ENCODE measurements at regions not wholly inside any gene's neighbourhood (a gene's known extent, or its start where the extent isn't known, plus 50 kb on each side); places are given as distances from the start of the nearest gene placed in this dataset.

- TF ChIP-seq CTCF (IDR thresholded peaks at IDR 0.05) (no peak), POLR2A (IDR thresholded peaks at IDR 0.05) (no peak), EP300 (IDR thresholded peaks at IDR 0.05) (no peak)
Measured at GRCh38 chr12:67074072-67074471, 195.1 kb upstream of the CAND1 start.

Measured in tibial nerve (tissue), 4 donors.